Esophagus muscularis mucosa (tissue), 4 donors: ENCODE measurements at regions not wholly inside any gene's neighbourhood (a gene's known extent, or its start where the extent isn't known, plus 50 kb on each side); places are given as distances from the start of the nearest gene placed in this dataset.

Experiments used
- EP300 ChIP-seq: sonication (generic); formaldehyde crosslinking; IDR thresholded peaks from one replicate; pipeline ENCODE4 v1.6.1; 2017; ENCODE audit warnings: antibody characterized with exemption
- POLR2A ChIP-seq: fragments of 450-650 bp; IDR thresholded peaks from one replicate; pipeline ENCODE4 v1.6.1; 2017; ENCODE audit warnings: antibody characterized with exemption, moderate library complexity, mild to moderate bottlenecking, low read depth
- POLR2AphosphoS5 ChIP-seq, 2 donors: sonication (generic); formaldehyde crosslinking; IDR thresholded peaks; one replicate each; pipeline ENCODE4 v1.6.1; 2017; ENCODE audit warnings: antibody characterized with exemption in 2 of 2
- TF ChIP-seq, protein P1 (sequence below), 3 experiments: fragments of 200-600 bp in 2 of 3; fragments of 450-650 bp in 1 of 3; sonication (generic) in 2 of 3; IDR thresholded peaks; one replicate each; pipeline ENCODE4 v1.5.1; 2017 to 2019; ENCODE audit warnings: antibody characterized with exemption in 3 of 3, mild to moderate bottlenecking in 2 of 3, moderate library complexity in 1 of 3

DNA sequence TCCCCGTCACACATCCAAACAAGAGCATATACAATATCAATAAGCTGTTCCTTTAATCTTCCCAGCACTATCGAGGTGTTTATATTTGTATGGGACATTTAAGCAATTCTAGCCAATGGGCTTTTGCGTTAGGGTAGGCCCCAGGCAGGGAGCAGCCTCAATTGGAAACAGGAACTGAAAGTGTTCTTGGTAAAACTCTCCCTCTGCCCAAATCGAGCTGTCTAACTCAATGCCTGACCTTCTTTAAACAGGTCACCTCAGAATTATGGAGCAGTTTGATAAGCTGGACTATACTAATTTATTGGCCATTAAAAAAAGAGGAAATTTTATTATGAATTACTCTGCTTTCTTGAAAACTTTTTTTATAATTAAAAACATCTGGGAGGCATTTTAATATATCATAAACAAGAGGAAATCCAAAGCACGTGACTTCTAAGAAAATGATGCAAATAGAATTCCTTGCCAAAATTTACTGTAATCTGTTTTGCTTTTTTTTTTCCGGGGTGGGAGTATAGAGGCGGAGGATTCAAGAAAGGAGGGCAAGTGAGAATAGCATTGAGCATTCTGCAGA is 498.1 kb downstream of the LMO4 start:
- TF ChIP-seq, protein P1, sequence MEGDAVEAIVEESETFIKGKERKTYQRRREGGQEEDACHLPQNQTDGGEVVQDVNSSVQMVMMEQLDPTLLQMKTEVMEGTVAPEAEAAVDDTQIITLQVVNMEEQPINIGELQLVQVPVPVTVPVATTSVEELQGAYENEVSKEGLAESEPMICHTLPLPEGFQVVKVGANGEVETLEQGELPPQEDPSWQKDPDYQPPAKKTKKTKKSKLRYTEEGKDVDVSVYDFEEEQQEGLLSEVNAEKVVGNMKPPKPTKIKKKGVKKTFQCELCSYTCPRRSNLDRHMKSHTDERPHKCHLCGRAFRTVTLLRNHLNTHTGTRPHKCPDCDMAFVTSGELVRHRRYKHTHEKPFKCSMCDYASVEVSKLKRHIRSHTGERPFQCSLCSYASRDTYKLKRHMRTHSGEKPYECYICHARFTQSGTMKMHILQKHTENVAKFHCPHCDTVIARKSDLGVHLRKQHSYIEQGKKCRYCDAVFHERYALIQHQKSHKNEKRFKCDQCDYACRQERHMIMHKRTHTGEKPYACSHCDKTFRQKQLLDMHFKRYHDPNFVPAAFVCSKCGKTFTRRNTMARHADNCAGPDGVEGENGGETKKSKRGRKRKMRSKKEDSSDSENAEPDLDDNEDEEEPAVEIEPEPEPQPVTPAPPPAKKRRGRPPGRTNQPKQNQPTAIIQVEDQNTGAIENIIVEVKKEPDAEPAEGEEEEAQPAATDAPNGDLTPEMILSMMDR (IDR thresholded peaks at IDR 0.05) = no peak
- TF ChIP-seq POLR2A (no peak), POLR2AphosphoS5 (IDR thresholded peaks at IDR 0.05) (no peak), EP300 (no peak)
